CD4-positive, alpha-beta T cell (primary cell): ENCODE measurements at regions not wholly inside any gene's neighbourhood (a gene's known extent, or its start where the extent isn't known, plus 50 kb on each side); places are given as distances from the start of the nearest gene placed in this dataset.
"Not testable (repeated sequence)": the region's sequence is repeated elsewhere in the genome, so short reads cannot be mapped to it uniquely, and the experiment has no call there.

ENCODE experiments used
- ATAC-seq: fragments of 200-7000 bp; cut with Tn5 transposase; one replicate; pipeline ENCODE4 v1.10.0; 2022; ENCODE audit warnings: mild to moderate bottlenecking; ENCODE audit not compliant: poor library complexity
- CTCF ChIA-PET: fragments of 350-600 bp; sonication (Branson Sonifier 250); formaldehyde crosslinking; loops from one replicate; lab custom pipeline; 2021; ENCODE audit warnings: antibody characterized with exemption, inconsistent platforms; lab: Charles Lee
- POLR2A ChIA-PET: fragments of 350-600 bp; sonication (Branson Sonifier 250); formaldehyde crosslinking; loops from one replicate; lab custom pipeline; 2021; ENCODE audit warnings: antibody characterized with exemption, inconsistent platforms; lab: Charles Lee
- DNase-seq, 14 experiments: peaks; one replicate each; pipeline ENCODE4 v3.0.0-alpha.2; 2013 to 2020; ENCODE audit warnings: mixed read lengths in 2 of 14
- H3K27ac ChIP-seq, 2 donors: one replicate each; pipeline versions ENCODE4 v1.5.1 to v1.7.0; 2013; ENCODE audit warnings: low read length in 2 of 2, low read depth in 1 of 2, mild to moderate bottlenecking in 1 of 2
- H3K27me3 ChIP-seq, 2 experiments: 1 replicate in 1 of 2; 2 replicates in 1 of 2; pipeline versions ENCODE4 v1.6.1 to v1.7.0; 2013; ENCODE audit warnings: low read length in 2 of 2, control low read depth in 1 of 2, mild to moderate bottlenecking in 1 of 2, moderate library complexity in 1 of 2; ENCODE audit not compliant: insufficient read depth in 2 of 2, control insufficient read depth in 1 of 2
- H3K36me3 ChIP-seq: one replicate; pipeline ENCODE4 v1.6.1; 2013; ENCODE audit warnings: low read length, control low read depth; ENCODE audit not compliant: insufficient read depth
- H3K4me1 ChIP-seq: one replicate; pipeline ENCODE4 v1.6.1; 2013; ENCODE audit warnings: low read length, control low read depth; ENCODE audit not compliant: insufficient read depth
- H3K4me3 ChIP-seq: one replicate; pipeline ENCODE4 v1.5.1; 2013; ENCODE audit warnings: mild to moderate bottlenecking, low read length, moderate library complexity
- H3K9me3 ChIP-seq, 2 experiments: 1 replicate in 1 of 2; 2 replicates in 1 of 2; pipeline versions ENCODE4 v1.6.1 to v1.7.0; 2013; ENCODE audit warnings: low read length in 2 of 2, mild to moderate bottlenecking in 2 of 2, control low read depth in 1 of 2, moderate library complexity in 1 of 2; ENCODE audit not compliant: control insufficient read depth in 1 of 2, insufficient read depth in 1 of 2
- H3K27ac Mint-ChIP-seq: one replicate; pipeline ENCODE4 v1.8.0; 2020; ENCODE audit warnings: mixed read lengths
- H3K27me3 Mint-ChIP-seq: one replicate; pipeline ENCODE4 v1.8.0; 2021; ENCODE audit warnings: mixed read lengths
- H3K36me3 Mint-ChIP-seq: one replicate; pipeline ENCODE4 v1.8.0; 2021; ENCODE audit warnings: low read depth, mixed read lengths
- H3K4me1 Mint-ChIP-seq: one replicate; pipeline ENCODE4 v1.8.0; 2021; ENCODE audit warnings: low read depth, mixed read lengths
- H3K4me3 Mint-ChIP-seq: one replicate; pipeline ENCODE4 v1.8.0; 2020; ENCODE audit warnings: mild to moderate bottlenecking, mixed read lengths
- H3K9me3 Mint-ChIP-seq: one replicate; pipeline ENCODE4 v1.8.0; 2020; ENCODE audit warnings: mixed read lengths
- intact Hi-C, 2 experiments: fragments of 100-400 bp; cut with DNase I in 1 of 2; cut with micrococcal nuclease in 1 of 2; formaldehyde crosslinking; loops; one replicate each; pipeline versions ENCODE4 v1.15.1 to v1.9.0; 2023 to 2025; cut with DNase I, micrococcal nuclease
- TF ChIP-seq, protein P1 (sequence below): fragments of 200-600 bp; IDR thresholded peaks from one replicate; pipeline ENCODE4 v1.8.0; 2022; ENCODE audit warnings: antibody characterized with exemption, mild to moderate bottlenecking

DNA sequence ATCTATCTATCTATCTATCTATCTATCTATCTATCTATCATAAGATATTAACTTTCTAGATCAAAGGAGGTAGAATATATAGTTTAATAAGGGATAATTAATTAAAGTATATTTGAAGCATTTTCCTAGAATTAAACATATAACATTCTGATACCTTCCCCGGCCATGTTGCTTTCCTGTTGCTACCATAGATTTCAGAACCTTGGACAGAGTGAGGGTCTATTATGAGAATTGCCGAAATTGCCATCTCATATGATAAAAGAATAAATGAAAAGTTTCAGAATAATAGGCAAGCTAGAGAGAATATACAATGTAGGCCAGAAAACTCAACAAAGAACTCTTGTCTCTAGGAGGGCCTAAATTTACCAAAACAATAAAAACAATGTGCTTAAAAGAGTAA lies 706.1 kb upstream of the TMPRSS15 start:
- H3K9me3 Mint-ChIP-seq = peaks cover 13% of the 10 kb centered on the region
- no peak for DNase-seq
- ChIA-PET POLR2A (no interaction called here), CTCF (no interaction called here)
- H3K4me3 Mint-ChIP-seq = no peak overlapping the region
- no peaks in the 10 kb centered on the region for H3K4me1 ChIP-seq
- no peaks in the 10 kb centered on the region for H3K4me1 Mint-ChIP-seq
- no peaks in the 10 kb centered on the region for H3K9me3 ChIP-seq
- H3K27me3 ChIP-seq = no peaks in the 10 kb centered on the region
- TF ChIP-seq, protein P1, sequence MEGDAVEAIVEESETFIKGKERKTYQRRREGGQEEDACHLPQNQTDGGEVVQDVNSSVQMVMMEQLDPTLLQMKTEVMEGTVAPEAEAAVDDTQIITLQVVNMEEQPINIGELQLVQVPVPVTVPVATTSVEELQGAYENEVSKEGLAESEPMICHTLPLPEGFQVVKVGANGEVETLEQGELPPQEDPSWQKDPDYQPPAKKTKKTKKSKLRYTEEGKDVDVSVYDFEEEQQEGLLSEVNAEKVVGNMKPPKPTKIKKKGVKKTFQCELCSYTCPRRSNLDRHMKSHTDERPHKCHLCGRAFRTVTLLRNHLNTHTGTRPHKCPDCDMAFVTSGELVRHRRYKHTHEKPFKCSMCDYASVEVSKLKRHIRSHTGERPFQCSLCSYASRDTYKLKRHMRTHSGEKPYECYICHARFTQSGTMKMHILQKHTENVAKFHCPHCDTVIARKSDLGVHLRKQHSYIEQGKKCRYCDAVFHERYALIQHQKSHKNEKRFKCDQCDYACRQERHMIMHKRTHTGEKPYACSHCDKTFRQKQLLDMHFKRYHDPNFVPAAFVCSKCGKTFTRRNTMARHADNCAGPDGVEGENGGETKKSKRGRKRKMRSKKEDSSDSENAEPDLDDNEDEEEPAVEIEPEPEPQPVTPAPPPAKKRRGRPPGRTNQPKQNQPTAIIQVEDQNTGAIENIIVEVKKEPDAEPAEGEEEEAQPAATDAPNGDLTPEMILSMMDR = no peak
- no peak overlapping the region for H3K4me3 ChIP-seq
- no peaks in the 10 kb centered on the region for H3K27me3 Mint-ChIP-seq
- intact Hi-C loops = no loop called here
- no peaks in the 10 kb centered on the region for H3K36me3 Mint-ChIP-seq
- H3K27ac ChIP-seq = no peak overlapping the region
- ATAC-seq = no peak
- no peaks in the 10 kb centered on the region for H3K36me3 ChIP-seq
- no peak overlapping the region for H3K27ac Mint-ChIP-seq

DNA sequence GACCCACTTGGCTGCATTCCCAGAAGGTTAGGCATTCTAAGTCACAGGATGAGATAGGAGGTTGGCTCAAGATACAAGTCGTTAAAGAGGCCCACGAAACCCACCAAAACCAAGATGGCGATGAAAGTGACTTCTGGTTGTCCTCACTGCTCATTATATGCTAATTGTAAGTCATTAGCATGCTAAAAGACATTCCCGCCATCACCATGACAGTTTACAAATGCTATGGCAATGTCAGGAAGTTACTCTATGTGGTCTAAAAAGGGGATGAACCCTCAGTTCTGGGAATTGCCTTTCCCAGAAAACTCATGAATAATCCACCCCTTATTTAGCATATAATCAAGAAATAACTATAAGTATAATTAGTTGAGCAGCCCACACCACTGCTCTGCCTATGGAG lies 715.7 kb upstream of the TMPRSS15 start:
- H3K27me3 ChIP-seq, H3K4me1 Mint-ChIP-seq, ATAC-seq, H3K27ac Mint-ChIP-seq, H3K27ac ChIP-seq, intact Hi-C loops, H3K4me3 ChIP-seq, H3K36me3 Mint-ChIP-seq, H3K9me3 ChIP-seq, CTCF ChIA-PET, POLR2A ChIA-PET, H3K9me3 Mint-ChIP-seq, H3K27me3 Mint-ChIP-seq, H3K36me3 ChIP-seq, H3K4me1 ChIP-seq, H3K4me3 Mint-ChIP-seq, DNase-seq: not testable (repeated sequence)

DNA sequence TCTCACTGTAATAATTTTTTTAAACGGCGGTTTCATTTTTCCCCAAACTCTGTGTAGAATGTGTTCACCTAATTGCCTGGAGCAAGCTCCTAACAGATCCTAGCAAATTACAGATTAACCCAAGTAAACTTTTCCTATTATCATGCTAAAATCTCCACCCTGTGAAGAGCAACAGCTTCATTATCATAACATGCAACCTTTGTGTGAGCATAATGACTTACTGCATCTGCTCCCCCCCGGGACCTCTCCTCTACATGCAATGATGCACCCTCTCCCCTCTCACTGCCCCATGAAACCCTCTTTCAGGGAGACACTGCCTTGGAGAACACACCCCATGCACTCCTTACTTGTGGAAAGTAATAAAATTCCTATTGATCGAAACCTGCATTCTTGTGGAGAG lies 717.0 kb upstream of the TMPRSS15 start:
- Histone ChIP-seq H3K9me3 (peaks cover 5 to 9% of the 10 kb centered on the region in 2 experiments), H3K4me1 (no peaks in the 10 kb centered on the region), H3K36me3 (no peaks in the 10 kb centered on the region), H3K27ac (no peak overlapping the region), H3K4me3 (no peak overlapping the region), H3K27me3 (no peaks in the 10 kb centered on the region)
- Mint-ChIP-seq H3K36me3 (no peaks in the 10 kb centered on the region), H3K27me3 (no peaks in the 10 kb centered on the region), H3K9me3 (peaks cover 7% of the 10 kb centered on the region), H3K4me1 (no peaks in the 10 kb centered on the region), H3K27ac (no peak overlapping the region), H3K4me3 (no peak overlapping the region)
- POLR2A ChIA-PET = no interaction called here
- CTCF ChIA-PET = no interaction called here
- intact Hi-C loops = no loop called here
- TF ChIP-seq, protein P1 = no peak
- DNase-seq (no peak), ATAC-seq (no peak)

DNA sequence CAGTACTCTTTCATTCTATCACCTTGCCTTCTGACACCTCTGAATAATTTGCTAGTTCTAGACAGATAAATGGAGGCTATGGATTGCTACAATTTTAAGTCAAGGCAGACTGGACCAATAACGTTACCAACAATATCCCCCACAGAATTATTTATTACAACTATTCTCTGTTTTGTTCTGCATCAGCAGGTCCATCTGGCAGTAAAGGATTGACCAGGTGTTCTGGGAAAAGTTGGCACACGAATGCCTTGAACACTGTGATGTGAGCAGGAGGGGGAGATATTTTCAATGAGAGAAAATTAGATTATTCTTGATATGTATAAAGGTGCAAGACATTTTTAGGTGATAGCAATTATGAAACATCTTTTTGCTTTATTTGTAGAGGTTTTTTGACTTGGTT lies 718.8 kb upstream of the TMPRSS15 start:
- Mint-ChIP-seq H3K9me3 (peaks cover 7% of the 10 kb centered on the region), H3K27ac (no peak overlapping the region), H3K4me3 (no peak overlapping the region), H3K27me3 (no peaks in the 10 kb centered on the region), H3K4me1 (no peaks in the 10 kb centered on the region), H3K36me3 (no peaks in the 10 kb centered on the region)
- H3K4me3 ChIP-seq = no peak overlapping the region
- ATAC-seq = no peak
- H3K27ac ChIP-seq = no peak overlapping the region
- TF ChIP-seq, protein P1 = no peak
- CTCF ChIA-PET = no interaction called here
- no peaks in the 10 kb centered on the region for H3K36me3 ChIP-seq
- peaks cover 5 to 12% of the 10 kb centered on the region in 2 experiments for H3K9me3 ChIP-seq
- intact Hi-C loops = no loop called here
- H3K4me1 ChIP-seq = no peaks in the 10 kb centered on the region
- H3K27me3 ChIP-seq = no peaks in the 10 kb centered on the region
- DNase-seq = no peak
- POLR2A ChIA-PET = no interaction called here
